ENCODE measurements at regions not wholly inside any gene's neighbourhood (a gene's known extent, or its start where the extent isn't known, plus 50 kb on each side); places are given as distances from the start of the nearest gene placed in this dataset.

- H3K4me1 ChIP-seq (ENCODE audit: control insufficient read depth, extremely low read depth, insufficient read depth, low read length): no peaks in the 10 kb centered on the region
- no peaks in the 10 kb centered on the region for H3K9me1 ChIP-seq (replicated peaks; ENCODE audit: control insufficient read depth, extremely low read depth, insufficient read depth, low read length)
- H3K36me3 ChIP-seq (ENCODE audit: control insufficient read depth in 2 of 2, extremely low read depth in 1 of 2, insufficient read depth in 2 of 2, low read length in 2 of 2): no peaks in the 10 kb centered on the region
- H3K4me2 ChIP-seq (ENCODE audit: insufficient read depth, low read length): no peak overlapping the region
- ChIA-PET CTCF (no interaction called here), POLR2A (no interaction called here)
- H3K27ac ChIP-seq (ENCODE audit: insufficient read depth, low read depth, low read length): no peak overlapping the region
- no peak overlapping the region for H2AFZ ChIP-seq (ENCODE audit: low read depth, low read length)
- no peaks in the 10 kb centered on the region for H3K9me3 ChIP-seq (replicated peaks; ENCODE audit: control insufficient read depth, insufficient read depth, low read length)
- TF ChIP-seq JUN (IDR thresholded peaks at IDR 0.05; ENCODE audit: borderline replicate concordance, insufficient read depth, insufficient read length, low read depth) (no peak), CTCF (IDR thresholded peaks at IDR 0.05; ENCODE audit: extremely low read depth in 1 of 2, insufficient read depth in 1 of 2, low read depth in 1 of 2, low read length in 2 of 2) (no peak), MYC (IDR thresholded peaks at IDR 0.05; ENCODE audit: low read depth, low read length) (no peak), POLR2AphosphoS5 (IDR thresholded peaks at IDR 0.05; ENCODE audit: insufficient read depth, low read depth, low read length) (no peak), EZH2 (IDR thresholded peaks at IDR 0.05; ENCODE audit: borderline replicate concordance, low read depth, low read length, severe bottlenecking) (no peak)
- TF ChIP-seq, protein P1, sequence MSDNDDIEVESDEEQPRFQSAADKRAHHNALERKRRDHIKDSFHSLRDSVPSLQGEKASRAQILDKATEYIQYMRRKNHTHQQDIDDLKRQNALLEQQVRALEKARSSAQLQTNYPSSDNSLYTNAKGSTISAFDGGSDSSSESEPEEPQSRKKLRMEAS (IDR thresholded peaks at IDR 0.05; ENCODE audit: insufficient read depth, insufficient read length): no peak
- H4K20me1 ChIP-seq (replicated peaks; ENCODE audit: control insufficient read depth, extremely low read depth, insufficient read depth, low read length): no peaks in the 10 kb centered on the region
- no TSS peak for BruUV-seq (replicated peaks)
- DNase-seq (ENCODE audit: low read depth, low spot score) (no peak), FAIRE-seq (no peak)
- no peaks in the 10 kb centered on the region for H3K79me2 ChIP-seq (ENCODE audit: control insufficient read depth, insufficient read depth, low read length)
- no peak overlapping the region for H3K9ac ChIP-seq (replicated peaks; ENCODE audit: extremely low read depth, insufficient read depth, low read length)
- dilution Hi-C loops (cut with MboI; ENCODE audit: extremely low pct_ligation_motif_present, low sequenced_read_pairs): no loop called here
- intact Hi-C loops (cut with micrococcal nuclease): no loop called here
- H3K27me3 ChIP-seq (ENCODE audit: control insufficient read depth in 2 of 2, insufficient read depth in 2 of 2, low read length in 2 of 2): no peaks in the 10 kb centered on the region
- H3K4me3 ChIP-seq (replicated peaks in 1 of 3; ENCODE audit: insufficient read depth in 1 of 3, low read depth in 1 of 3, low read length in 3 of 3): no peak overlapping the region
These were observed 692.7 kb upstream of the GRM7 start for GRCh38 chr3:6168256-6168655.

Measured in endothelial cell of umbilical vein (primary cell).